Uterus (tissue), 2 donors: ENCODE measurements at regions not wholly inside any gene's neighbourhood (a gene's known extent, or its start where the extent isn't known, plus 50 kb on each side); places are given as distances from the start of the nearest gene placed in this dataset.

Source experiments
- POLR2A ChIP-seq, 2 donors: fragments of 450-650 bp; IDR thresholded peaks; one replicate each; pipeline ENCODE4 v1.6.1; 2016; ENCODE audit warnings: antibody characterized with exemption in 2 of 2, mild to moderate bottlenecking in 1 of 2, moderate library complexity in 1 of 2
- TF ChIP-seq, protein P1 (sequence below), 4 experiments: fragments of 200-600 bp in 2 of 4; fragments of 450-650 bp in 2 of 4; sonication (generic) in 2 of 4; IDR thresholded peaks; one replicate each; pipeline ENCODE4 v1.5.1; 2016 to 2019; ENCODE audit warnings: antibody characterized with exemption in 4 of 4, mild to moderate bottlenecking in 2 of 4, moderate library complexity in 1 of 4

DNA sequence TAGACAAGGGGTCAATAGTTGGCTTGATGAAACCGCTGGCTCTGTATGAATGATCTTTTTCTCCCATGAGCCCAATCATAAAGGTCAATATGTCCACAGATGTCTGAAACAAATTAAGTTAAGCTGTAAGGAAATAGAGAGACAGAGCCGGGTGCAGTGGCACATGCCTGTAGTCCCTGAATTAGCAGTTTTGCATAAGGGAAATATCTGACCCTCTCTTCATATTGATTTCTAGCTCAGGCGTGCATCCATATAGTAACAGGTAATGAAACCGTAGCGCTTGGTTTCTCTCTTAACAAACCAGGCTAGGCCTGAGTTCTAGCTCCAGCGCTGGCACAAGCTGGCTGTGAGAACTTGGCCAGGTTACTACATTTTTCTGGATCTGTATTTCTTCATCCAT is 118.1 kb upstream of the ERCC6L2 start:
- TF ChIP-seq POLR2A (IDR thresholded peaks at IDR 0.05), result no peak
- TF ChIP-seq, protein P1, sequence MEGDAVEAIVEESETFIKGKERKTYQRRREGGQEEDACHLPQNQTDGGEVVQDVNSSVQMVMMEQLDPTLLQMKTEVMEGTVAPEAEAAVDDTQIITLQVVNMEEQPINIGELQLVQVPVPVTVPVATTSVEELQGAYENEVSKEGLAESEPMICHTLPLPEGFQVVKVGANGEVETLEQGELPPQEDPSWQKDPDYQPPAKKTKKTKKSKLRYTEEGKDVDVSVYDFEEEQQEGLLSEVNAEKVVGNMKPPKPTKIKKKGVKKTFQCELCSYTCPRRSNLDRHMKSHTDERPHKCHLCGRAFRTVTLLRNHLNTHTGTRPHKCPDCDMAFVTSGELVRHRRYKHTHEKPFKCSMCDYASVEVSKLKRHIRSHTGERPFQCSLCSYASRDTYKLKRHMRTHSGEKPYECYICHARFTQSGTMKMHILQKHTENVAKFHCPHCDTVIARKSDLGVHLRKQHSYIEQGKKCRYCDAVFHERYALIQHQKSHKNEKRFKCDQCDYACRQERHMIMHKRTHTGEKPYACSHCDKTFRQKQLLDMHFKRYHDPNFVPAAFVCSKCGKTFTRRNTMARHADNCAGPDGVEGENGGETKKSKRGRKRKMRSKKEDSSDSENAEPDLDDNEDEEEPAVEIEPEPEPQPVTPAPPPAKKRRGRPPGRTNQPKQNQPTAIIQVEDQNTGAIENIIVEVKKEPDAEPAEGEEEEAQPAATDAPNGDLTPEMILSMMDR (IDR thresholded peaks at IDR 0.05), result no peak
